Stimulated activated CD4-positive, alpha-beta T cell treated with anti-CD3 and anti-CD28 coated beads, Interleukin-2, amount 100 ng/mL, for 48 hours (primary cell): ENCODE measurements at regions not wholly inside any gene's neighbourhood (a gene's known extent, or its start where the extent isn't known, plus 50 kb on each side); places are given as distances from the start of the nearest gene placed in this dataset.

Experiments
- DNase-seq, 2 donors: peaks; one replicate each; pipeline ENCODE4 v3.0.0-alpha.2; 2020

GRCh38 chr12:19922717-19923116, 445.6 kb upstream of the PDE3A start:
- DNase-seq: no peak

GRCh38 chr12:19924360-19924759, 444.0 kb upstream of the PDE3A start:
- no peak for DNase-seq

GRCh38 chr12:19925841-19926240, 442.5 kb upstream of the PDE3A start:
- no peak for DNase-seq

DNA sequence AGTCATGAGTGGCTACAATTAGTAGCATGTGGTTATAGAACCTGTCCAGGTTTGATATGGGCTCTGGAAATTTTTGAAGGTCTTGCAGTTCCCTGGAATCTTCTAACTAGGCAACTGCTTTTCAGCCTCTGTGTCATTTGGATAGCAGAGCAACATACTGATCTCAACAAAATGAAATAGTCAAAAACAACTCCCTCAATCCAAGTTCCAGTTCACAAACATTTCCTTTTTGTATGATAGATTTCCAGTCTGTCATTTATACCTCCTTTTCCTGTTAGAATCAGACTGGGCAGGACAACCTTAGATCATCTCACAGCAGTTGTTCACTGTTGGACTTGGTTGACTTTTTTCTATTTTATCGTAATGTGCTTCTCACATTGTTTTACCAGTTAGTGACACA, 442.1 kb upstream of the PDE3A start:
- DNase-seq: no peak

DNA sequence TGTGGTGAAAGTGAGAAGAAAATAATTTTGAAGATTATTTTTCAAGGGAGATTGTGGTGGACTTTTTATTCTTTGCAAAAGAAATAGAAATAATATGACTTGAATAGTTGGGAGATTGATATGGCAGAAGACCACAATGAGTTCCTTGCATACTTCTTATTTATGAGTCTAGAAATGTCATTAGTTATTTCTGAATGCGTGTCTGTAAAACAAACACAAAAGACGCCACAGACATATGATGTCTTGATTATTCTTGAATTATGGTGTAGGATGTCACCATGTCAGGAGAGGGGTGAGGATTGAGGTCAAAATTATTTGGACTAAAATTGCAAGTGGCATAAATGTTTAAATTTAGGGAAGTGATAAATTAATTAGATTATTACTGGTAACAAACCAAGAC, 440.7 kb upstream of the PDE3A start:
- DNase-seq: no peak

- no peak for DNase-seq
These were observed 435.9 kb upstream of the PDE3A start for GRCh38 chr12:19932413-19932812.

DNA sequence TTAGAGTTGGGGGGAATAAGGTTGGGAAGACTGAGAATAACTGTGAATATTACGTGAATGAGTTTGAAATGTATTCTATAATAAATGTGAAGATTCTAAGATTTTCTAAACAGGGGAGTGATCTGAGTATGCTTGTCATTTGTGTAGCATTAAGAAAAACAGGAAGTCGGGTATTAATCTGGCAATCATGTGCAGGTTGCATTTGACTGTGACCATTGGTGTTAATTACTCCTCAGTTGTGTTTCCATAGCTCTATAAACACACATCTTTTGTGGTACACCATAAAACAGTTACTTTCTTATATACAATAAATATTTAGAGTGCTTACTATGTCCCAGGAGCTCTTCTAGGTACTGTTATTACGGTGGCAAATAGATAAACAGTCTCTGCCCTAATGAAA, 434.4 kb upstream of the PDE3A start:
- DNase-seq: no peak

GRCh38 chr12:19937161-19937560, 431.2 kb upstream of the PDE3A start:
- no peak for DNase-seq

DNA sequence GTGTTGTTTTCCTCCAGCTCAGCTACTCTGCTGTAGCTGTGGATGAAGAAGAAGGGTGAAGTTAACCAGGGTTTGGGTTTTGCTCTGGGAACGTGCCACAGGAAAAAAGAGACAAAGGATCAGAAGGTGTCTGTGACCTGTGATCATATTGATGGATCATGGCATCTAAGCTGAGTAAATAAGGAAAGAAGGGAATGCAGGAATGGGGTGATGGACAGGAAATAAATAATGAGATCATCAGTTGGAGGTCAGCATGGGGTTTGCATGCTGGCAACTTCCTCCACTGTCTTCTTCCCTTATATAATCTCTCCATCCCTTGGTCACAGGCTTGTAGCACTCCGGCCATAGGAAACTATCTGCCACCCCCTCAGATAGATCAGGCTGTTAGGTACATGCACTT, 430.3 kb upstream of the PDE3A start:
- no peak for DNase-seq

- DNase-seq: no peak
These were observed 429.8 kb upstream of the PDE3A start for GRCh38 chr12:19938491-19938890.

DNA sequence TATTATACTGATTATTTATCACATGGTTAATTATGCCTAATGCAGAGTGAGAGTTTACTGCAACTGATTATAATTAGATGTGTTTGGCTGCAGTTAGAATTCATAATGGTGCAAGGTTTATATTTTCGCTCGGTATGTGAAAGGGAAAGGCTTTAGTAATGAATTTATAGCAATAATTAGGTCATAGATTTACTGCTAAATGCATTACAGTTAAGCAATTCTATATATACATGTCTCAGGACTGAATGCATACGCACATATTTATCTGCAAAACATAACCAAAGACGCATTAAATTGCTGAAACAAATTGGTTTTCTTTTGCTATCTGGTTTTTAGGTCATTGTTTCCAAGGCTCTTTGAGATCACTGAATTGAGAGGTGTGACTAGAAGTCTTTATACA, 428.1 kb upstream of the PDE3A start:
- DNase-seq: no peak

GRCh38 chr12:19941096-19941495, 427.2 kb upstream of the PDE3A start:
- no peak for DNase-seq

DNA sequence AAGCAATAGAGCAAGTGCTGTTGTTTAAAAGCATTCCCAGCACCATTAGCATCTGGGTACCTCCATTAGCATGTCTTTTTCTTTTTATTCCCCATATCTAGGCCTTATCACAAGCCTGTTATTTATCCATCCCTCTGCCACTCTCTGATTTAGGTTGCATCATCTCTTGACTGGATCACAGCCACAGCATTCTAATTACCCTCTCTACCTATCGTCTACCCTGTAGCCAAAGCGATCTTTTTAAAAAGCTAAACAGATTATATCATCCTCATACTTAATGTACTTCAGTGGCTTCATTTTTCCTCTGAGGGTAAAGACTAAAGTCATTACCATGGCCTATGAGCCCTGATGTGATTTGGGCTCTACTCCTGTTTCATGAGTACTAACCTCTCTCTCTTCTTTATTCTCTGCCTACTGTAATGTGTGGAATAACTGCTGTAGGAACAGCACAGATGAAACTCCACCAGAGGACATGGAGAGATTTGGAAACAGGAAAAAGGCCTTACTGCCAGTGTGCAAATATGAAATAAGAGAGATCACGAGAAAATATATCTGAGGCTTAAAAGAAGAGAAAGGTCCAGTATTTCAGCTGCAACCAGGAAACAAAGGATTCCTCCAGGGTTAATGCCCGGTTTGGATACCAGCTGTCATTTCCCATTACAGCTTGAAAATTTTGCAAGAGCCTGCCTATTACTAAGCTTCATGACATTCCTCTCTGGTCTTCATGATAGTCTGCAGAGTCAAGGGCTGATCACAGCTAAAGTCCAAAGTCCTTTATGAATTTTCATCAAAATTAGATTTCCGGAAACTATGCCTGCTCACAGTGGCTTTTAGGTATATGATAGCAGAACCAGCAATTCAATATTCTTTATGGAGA, 422.5 kb upstream of the PDE3A start:
- DNase-seq: no peak

DNA sequence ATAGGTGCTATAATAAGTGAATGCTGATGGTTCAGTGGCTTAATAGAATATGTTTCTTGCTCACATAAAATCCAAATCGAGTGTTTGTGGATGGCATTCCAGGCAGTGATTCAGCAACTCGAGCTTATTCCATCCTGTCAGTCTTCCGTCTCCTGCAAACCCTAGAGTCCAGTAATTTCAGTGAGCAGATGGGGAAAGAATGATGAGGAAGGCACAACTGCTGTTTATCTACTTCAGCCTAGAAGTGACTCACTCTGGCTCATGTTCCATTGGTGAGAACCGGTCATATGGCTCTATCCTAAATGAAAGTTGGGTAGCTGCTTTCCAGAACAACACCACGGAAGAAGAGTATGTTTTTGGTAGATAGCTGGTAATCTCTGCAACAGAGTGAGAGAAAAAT, 421.8 kb upstream of the PDE3A start:
- no peak for DNase-seq

DNA sequence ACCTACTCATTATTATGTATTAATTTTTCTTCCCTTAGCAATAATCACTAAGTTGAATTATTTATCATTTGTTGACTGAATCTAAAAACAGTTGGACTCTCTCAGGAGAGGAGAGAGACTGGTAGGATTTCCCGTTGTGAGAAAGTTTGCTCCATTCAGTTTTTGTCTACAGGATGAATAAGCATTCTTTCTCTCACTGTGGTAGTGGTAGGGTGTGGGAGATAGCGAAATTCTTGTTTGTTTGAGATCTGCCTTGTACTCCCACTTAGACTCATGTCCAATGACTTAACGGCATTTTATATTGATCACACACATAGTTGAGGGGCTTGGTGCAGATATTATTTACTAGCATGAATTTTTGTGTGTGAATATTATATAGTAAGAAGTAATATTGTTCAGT, 421.0 kb upstream of the PDE3A start:
- no peak for DNase-seq

GRCh38 chr12:19951664-19952063, 416.7 kb upstream of the PDE3A start:
- DNase-seq: no peak

GRCh38 chr12:19953734-19954133, 414.6 kb upstream of the PDE3A start:
- no peak for DNase-seq

- DNase-seq: no peak
These were observed 414.2 kb upstream of the PDE3A start for GRCh38 chr12:19954163-19954562.

DNA sequence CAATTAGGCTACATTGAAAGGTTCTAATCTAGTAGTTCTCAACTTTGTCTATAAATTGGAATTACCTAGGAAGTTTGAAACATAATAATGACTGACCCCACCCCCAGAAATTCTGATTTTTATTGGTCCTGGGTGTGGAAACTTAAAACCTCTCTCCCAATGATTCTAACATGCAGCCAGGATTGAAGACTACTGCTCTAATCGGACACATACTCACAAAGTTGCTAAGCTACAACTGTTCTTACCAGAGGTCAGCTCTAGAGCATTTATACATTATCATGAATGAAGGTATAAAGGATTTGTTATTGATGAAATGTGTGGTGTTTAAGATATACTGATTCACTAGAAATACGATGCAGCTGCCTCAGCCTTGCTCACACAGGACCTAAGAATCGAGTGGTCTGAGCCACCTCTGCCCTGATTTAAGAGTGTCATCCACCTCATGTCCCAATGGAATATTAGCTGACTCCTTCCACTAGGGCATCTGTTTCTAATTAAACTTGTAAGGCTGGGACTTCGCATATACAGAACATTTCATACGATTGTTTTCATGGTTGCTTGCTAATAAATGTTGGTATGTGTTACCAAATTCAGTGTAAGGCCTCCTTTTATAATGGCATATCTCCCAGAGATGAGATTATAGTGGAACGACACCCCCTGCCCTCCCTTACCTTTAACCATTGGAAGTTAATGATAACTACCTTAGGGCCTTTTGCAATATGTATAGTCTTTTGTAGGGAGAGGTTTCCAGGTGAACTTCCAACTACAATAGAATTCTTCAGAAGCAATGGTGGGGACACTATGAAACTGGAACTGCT, 410.8 kb upstream of the PDE3A start:
- DNase-seq: no peak

DNA sequence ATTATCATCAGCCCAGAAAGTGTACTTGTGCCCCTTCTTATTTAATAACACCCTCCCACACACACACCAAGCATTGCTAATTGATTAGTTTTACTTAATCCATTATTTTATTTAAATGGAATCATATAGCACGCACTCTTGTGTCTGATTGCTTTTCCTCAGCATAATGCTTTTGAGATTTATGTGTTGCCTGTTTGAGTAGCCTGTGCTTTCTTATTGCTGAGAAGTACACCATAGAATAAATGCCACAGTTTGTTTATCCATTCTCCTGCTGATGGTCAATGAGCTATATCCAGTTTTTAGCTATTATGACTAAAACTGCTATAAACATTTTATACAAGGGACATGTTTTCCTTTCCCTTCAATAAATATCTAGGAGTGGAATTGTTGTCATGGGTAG, 409.9 kb upstream of the PDE3A start:
- no peak for DNase-seq

DNA sequence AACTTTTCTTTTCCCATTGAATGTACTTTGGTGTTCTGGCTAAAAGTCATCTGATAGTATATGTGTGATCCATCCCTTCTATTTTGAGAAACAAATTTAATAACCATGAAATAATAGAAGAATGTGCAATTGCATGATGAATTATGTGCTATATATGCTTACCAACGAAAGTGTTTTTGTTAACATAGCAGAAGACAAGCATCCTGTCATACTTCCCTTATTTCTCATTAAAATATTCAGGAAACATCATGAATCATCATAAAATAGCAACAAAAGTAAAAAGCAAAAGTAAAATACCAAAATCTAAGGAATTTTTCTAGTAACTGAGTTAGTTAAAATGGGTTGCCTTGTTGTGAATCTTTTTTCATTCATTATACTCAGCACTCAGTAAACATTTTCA, 409.0 kb upstream of the PDE3A start:
- no peak for DNase-seq

GRCh38 chr12:19960527-19960926, 407.8 kb upstream of the PDE3A start:
- no peak for DNase-seq

DNA sequence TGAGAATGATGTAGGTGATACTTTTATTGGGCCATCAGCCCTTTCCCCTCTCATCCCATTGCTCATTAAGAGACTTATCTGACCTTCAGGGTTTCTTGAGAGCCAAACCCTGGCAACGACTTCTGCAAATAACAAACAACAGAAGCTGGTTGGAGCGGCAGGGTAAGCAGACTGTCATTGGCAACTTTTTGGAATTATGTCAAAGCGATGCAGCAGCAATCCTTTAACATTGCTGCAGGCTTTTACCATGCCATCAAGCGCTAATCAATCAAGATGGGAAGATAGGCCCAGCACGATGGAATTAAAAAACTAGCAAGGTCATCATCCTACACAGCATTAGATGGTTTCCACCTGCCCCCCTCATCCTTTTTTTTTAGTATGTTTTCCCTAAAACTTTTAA, 406.1 kb upstream of the PDE3A start:
- no peak for DNase-seq

DNA sequence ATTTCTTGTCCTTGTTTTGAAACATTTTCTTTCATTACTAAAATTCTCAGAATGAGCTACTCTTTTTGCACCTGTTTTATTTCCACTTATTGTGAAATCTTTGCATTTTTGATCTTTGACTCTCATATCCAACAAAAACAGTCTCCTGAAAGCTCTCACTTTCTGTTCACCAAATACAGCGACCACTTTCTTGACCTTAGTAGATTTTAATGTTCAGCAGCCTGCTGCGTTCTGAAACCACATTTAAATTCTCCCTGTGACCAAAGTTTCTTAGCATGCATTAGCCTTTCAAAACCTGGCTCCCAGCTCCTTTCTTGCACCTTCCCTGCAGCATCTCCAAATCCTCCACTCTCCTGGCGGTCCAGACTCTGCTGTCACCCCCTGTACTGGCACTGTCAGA, 404.4 kb upstream of the PDE3A start:
- no peak for DNase-seq
